ENCODE measurements at regions not wholly inside any gene's neighbourhood (a gene's known extent, or its start where the extent isn't known, plus 50 kb on each side); places are given as distances from the start of the nearest gene placed in this dataset.

DNA sequence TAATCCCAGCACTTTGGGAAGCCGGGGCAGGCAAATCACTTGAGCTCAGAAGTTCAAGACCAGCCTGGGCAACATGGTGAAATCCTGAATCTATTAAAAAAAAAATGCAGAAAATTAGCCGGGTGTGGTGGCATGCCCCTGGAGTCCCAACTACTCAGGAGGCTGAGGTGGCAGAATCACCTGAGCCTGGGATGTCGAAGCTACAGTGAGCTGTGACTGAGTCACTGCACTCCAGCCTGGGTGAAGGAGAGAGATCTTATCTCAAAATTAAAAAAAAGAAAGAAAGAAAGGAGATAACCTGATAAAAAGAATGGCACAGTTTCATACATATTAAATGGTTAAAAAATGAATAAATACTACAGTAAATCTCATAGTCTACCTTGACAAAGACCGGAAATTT is 123.6 kb upstream of the TNFAIP3 start:
- no peaks in the 10 kb centered on the region for H3K36me3 ChIP-seq (ENCODE audit: control insufficient read depth in 2 of 3, insufficient read depth in 3 of 3, low read length in 3 of 3)
- no peak overlapping the region for H3K9ac ChIP-seq (ENCODE audit: low read length in 3 of 3)
- no peaks in the 10 kb centered on the region for H3K27me3 ChIP-seq (ENCODE audit: control insufficient read depth, insufficient read depth, low read length)
- intact Hi-C loops (cut with DNase I), result no loop called here
- TF ChIP-seq, protein P1, sequence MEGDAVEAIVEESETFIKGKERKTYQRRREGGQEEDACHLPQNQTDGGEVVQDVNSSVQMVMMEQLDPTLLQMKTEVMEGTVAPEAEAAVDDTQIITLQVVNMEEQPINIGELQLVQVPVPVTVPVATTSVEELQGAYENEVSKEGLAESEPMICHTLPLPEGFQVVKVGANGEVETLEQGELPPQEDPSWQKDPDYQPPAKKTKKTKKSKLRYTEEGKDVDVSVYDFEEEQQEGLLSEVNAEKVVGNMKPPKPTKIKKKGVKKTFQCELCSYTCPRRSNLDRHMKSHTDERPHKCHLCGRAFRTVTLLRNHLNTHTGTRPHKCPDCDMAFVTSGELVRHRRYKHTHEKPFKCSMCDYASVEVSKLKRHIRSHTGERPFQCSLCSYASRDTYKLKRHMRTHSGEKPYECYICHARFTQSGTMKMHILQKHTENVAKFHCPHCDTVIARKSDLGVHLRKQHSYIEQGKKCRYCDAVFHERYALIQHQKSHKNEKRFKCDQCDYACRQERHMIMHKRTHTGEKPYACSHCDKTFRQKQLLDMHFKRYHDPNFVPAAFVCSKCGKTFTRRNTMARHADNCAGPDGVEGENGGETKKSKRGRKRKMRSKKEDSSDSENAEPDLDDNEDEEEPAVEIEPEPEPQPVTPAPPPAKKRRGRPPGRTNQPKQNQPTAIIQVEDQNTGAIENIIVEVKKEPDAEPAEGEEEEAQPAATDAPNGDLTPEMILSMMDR (IDR thresholded peaks at IDR 0.05; ENCODE audit: borderline replicate concordance, extremely low read depth, insufficient read depth), result no peak
- DNase-seq (no peak), FAIRE-seq (no peak)
- H3K27ac ChIP-seq (ENCODE audit: low read depth in 2 of 2, low read length in 2 of 2), result no peak overlapping the region
- no peak overlapping the region for H3K4me3 ChIP-seq (ENCODE audit: low read length in 3 of 3)
- no peaks in the 10 kb centered on the region for H3K4me1 ChIP-seq (ENCODE audit: control insufficient read depth in 2 of 3, insufficient read depth in 2 of 3, low read depth in 1 of 3, low read length in 3 of 3)
- no peaks in the 10 kb centered on the region for H3K9me3 ChIP-seq (ENCODE audit: control insufficient read depth in 2 of 3, insufficient read depth in 1 of 3, low read length in 3 of 3)

DNA sequence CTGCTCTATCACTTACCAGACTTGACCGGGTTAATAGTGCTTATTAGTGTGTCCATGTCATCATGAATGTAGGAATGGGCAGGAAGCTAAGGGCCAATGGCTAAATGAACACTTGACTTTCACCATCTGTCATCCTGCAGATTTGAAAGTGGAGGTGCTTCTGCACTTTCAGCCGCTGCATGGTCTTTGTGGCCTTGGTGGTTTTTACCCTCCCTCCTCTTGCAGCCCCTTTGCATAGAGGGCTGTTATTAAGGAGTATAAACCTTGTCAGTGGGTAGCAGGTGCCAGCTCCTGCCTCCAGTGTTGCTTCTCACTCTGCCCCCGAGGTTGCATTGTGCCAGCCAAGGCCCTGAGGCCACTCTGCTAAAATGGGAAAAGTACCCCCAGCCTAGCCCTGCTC is 122.2 kb upstream of the TNFAIP3 start:
- Histone ChIP-seq H3K4me3 (ENCODE audit: low read length in 3 of 3) (no peak overlapping the region), H3K27ac (ENCODE audit: low read depth in 2 of 2, low read length in 2 of 2) (no peak overlapping the region), H3K27me3 (ENCODE audit: control insufficient read depth, insufficient read depth, low read length) (no peaks in the 10 kb centered on the region), H3K9me3 (ENCODE audit: control insufficient read depth in 2 of 3, insufficient read depth in 1 of 3, low read length in 3 of 3) (no peaks in the 10 kb centered on the region), H3K9ac (ENCODE audit: low read length in 3 of 3) (no peak overlapping the region), H3K36me3 (ENCODE audit: control insufficient read depth in 2 of 3, insufficient read depth in 3 of 3, low read length in 3 of 3) (no peaks in the 10 kb centered on the region), H3K4me1 (ENCODE audit: control insufficient read depth in 2 of 3, insufficient read depth in 2 of 3, low read depth in 1 of 3, low read length in 3 of 3) (no peaks in the 10 kb centered on the region)
- DNase-seq (no peak), FAIRE-seq (no peak)
- intact Hi-C loops (cut with DNase I), result no loop called here
- TF ChIP-seq, protein P1 (IDR thresholded peaks at IDR 0.05; ENCODE audit: borderline replicate concordance, extremely low read depth, insufficient read depth), result no peak

DNA sequence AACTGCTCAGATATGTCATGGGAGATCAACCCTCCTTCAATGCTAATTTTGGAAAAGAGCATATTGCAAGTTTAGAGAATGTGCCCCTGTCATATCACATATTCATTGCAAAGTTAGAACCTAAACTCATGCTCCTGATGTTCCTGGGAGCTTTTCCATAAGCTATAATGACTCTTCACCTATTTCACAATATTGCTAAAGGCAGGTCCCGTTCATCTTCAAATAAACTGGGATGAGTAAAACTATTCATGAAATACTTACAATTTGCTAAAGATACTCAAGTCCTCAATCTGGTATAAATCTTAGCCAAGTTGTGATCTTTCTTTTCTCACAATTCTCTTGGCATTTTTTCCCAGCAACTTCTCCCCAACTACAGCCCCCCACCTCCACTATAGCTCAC is 121.7 kb upstream of the TNFAIP3 start:
- Histone ChIP-seq H3K36me3 (ENCODE audit: control insufficient read depth in 2 of 3, insufficient read depth in 3 of 3, low read length in 3 of 3) (no peaks in the 10 kb centered on the region), H3K9me3 (ENCODE audit: control insufficient read depth in 2 of 3, insufficient read depth in 1 of 3, low read length in 3 of 3) (no peaks in the 10 kb centered on the region), H3K27ac (ENCODE audit: low read depth in 2 of 2, low read length in 2 of 2) (no peak overlapping the region), H3K4me3 (ENCODE audit: low read length in 3 of 3) (no peak overlapping the region), H3K9ac (ENCODE audit: low read length in 3 of 3) (no peak overlapping the region), H3K27me3 (ENCODE audit: control insufficient read depth, insufficient read depth, low read length) (no peaks in the 10 kb centered on the region), H3K4me1 (ENCODE audit: control insufficient read depth in 2 of 3, insufficient read depth in 2 of 3, low read depth in 1 of 3, low read length in 3 of 3) (no peaks in the 10 kb centered on the region)
- TF ChIP-seq, protein P1 (IDR thresholded peaks at IDR 0.05; ENCODE audit: borderline replicate concordance, extremely low read depth, insufficient read depth), result no peak
- intact Hi-C loops (cut with DNase I), result no loop called here
- FAIRE-seq (no peak), DNase-seq (no peak)

DNA sequence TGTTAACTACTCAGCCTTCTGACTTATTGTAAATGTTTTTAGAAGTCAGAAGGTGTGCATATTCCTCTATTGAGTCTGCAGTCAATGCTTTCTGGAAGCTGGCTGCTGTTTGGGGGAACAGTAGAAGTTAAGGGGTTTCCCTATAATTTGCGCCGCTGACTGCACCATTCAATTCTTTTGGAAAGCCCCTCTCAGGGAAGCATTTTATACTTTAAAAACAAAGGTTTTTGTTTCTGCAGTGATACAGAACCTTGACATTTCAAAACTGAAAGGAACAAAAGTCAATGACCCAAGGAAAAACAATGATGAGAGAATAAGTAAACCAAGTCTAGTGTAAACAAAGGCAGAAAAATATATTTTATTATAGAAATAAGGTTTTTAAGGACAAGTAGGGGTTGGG is 120.8 kb upstream of the TNFAIP3 start:
- no peak for FAIRE-seq
- intact Hi-C loops (cut with DNase I), result no loop called here
- Histone ChIP-seq H3K36me3 (ENCODE audit: control insufficient read depth in 2 of 3, insufficient read depth in 3 of 3, low read length in 3 of 3) (no peaks in the 10 kb centered on the region), H3K9ac (ENCODE audit: low read length in 3 of 3) (no peak overlapping the region), H3K4me3 (ENCODE audit: low read length in 3 of 3) (no peak overlapping the region), H3K4me1 (ENCODE audit: control insufficient read depth in 2 of 3, insufficient read depth in 2 of 3, low read depth in 1 of 3, low read length in 3 of 3) (no peaks in the 10 kb centered on the region), H3K27me3 (ENCODE audit: control insufficient read depth, insufficient read depth, low read length) (no peaks in the 10 kb centered on the region), H3K9me3 (ENCODE audit: control insufficient read depth in 2 of 3, insufficient read depth in 1 of 3, low read length in 3 of 3) (no peaks in the 10 kb centered on the region), H3K27ac (ENCODE audit: low read depth in 2 of 2, low read length in 2 of 2) (no peak overlapping the region)
- TF ChIP-seq, protein P1 (IDR thresholded peaks at IDR 0.05; ENCODE audit: borderline replicate concordance, extremely low read depth, insufficient read depth), result no peak
- no peak for DNase-seq
